ENCODE measurements at regions not wholly inside any gene's neighbourhood (a gene's known extent, or its start where the extent isn't known, plus 50 kb on each side); places are given as distances from the start of the nearest gene placed in this dataset.

DNA sequence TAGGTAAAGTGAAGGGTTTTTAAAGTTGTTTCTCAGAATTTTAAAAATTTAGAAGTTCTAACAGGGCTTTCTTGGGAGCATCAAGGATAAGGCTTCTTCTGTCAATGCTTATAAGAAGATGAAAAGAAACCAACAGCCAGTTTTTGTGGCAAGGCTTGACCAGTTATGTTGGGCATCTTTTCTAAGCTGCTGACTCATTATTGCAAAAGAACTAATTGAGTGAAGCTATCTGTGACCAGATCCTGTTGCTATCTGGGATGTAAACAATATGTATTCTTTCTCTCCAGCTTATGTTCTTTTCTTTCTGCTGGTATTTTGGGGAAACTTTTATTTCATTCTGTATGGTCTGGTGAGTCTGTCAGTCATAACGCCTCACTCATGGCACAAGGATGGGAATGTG is 643.8 kb downstream of the HDGFL1 start:
- no peak for TF ChIP-seq CTCF (IDR thresholded peaks at IDR 0.05; ENCODE audit: low read depth, low read length, missing input control)
- no peak for TF ChIP-seq GABPA (IDR thresholded peaks at IDR 0.05 in 1 of 2, conservative IDR thresholded peaks at IDR 0.05 in 1 of 2)
- no peak for TF ChIP-seq SP1 (IDR thresholded peaks at IDR 0.05)
- no peak for TF ChIP-seq RAD21 (IDR thresholded peaks at IDR 0.05)
